ENCODE measurements at regions not wholly inside any gene's neighbourhood (a gene's known extent, or its start where the extent isn't known, plus 50 kb on each side); places are given as distances from the start of the nearest gene placed in this dataset.

DNA sequence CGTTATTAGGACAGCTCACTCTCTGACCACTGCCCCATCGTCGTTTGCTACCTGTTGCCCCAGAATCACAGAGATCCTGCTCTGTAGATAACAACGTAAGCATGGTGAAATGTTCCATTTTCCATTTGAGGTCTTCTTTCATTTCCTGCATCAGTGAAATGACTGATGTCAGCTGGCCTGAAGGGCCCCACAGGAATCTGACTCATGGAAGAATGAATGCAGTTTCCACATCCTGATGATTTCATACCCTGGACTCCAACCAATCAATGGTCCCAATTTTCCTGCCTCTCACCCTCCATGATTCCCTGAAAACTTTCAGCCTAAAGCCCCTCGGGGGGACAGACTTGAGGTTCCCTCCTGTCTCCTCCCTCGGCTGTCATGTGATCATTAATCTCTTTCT, 394.4 kb upstream of the CDH4 start:
- DNase-seq, result no peak
- Mint-ChIP-seq H3K36me3 (ENCODE audit: low read depth) (no peaks in the 10 kb centered on the region), H3K27ac (no peak overlapping the region), H3K27me3 (no peaks in the 10 kb centered on the region), H3K9me3 (peaks cover 5% of the 10 kb centered on the region), H3K4me1 (no peaks in the 10 kb centered on the region), H3K4me3 (no peak overlapping the region)
- CTCF ChIA-PET, result no interaction called here
- POLR2A ChIA-PET, result interaction anchor here (0.7 kb wide), 1 partner anchor 105 kb away, joined by 3 read pairs; no protein-coding TSS in a partner anchor

DNA sequence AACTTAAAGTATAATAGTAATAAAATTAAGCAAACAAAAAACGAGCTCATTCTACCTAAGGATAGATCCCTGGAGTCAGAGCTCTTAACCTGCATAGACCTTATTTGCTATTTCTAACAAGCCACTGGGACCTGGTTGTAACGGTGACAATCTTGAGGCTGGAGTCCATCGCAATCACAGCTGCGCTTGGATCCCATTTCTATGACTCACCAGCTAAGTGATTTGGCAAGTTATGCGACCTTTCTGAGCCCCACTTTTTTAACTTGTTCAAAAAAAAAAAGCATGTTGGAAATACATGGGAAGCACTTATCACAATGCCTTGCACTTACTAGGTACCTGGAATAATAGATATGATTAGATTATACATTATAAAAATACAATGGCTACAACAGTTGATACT, 389.5 kb upstream of the CDH4 start:
- H3K36me3 Mint-ChIP-seq (ENCODE audit: low read depth), result no peaks in the 10 kb centered on the region
- no peak for DNase-seq
- no peak overlapping the region for H3K27ac Mint-ChIP-seq

DNA sequence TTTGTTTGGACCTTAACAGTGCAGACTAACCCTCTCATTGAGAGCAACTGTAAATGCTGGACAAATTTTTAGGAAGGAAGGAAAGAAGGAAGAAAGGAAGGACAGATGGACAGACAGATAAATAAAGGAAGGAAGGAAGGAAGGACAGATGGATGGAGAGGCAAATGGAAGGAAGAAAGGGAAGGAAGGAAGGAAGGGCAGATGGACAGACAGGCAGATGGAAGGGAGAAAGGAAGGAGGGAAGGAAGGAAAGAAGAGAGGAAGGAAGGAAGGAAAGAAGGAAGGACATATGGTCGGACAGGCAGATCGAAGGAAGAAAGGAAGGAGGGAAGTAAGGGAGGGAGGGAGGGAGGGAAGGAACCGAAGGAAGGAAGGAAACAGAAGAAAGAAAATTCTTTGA, 388.5 kb upstream of the CDH4 start:
- Mint-ChIP-seq H3K4me3 (no peak overlapping the region), H3K9me3 (no peaks in the 10 kb centered on the region), H3K4me1 (no peaks in the 10 kb centered on the region), H3K27me3 (no peaks in the 10 kb centered on the region), H3K36me3 (ENCODE audit: low read depth) (no peaks in the 10 kb centered on the region), H3K27ac (no peak overlapping the region)
- CTCF ChIA-PET, result no interaction called here
- POLR2A ChIA-PET, result no interaction called here
- no peak for DNase-seq

More for the DNA sequence above, 389.5 kb upstream of the CDH4 start:
- Mint-ChIP-seq H3K9me3 (no peaks in the 10 kb centered on the region), H3K4me1 (no peaks in the 10 kb centered on the region), H3K4me3 (no peak overlapping the region), H3K27me3 (no peaks in the 10 kb centered on the region)
- ChIA-PET CTCF (no interaction called here), POLR2A (no interaction called here)

DNA sequence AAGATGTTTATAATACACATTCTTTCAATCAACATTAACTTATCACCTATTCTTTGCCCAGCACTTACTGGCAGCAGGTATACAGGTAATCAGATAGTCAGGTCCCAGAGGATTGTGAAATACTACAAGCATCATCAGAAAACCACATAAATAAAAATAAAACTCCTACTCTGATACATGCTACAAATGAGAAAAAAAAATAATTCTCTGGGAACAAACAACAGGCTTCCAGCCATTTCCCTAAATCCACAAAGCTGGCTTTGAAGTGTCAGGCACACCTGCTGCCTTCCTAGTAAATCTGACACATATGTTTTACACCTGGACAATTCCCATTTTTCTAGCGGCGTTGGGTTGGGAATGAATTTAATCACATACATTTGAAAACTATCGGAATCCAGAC, 384.5 kb upstream of the CDH4 start:
- ChIA-PET CTCF (no interaction called here), POLR2A (no interaction called here)
- Mint-ChIP-seq H3K27ac (no peak overlapping the region), H3K4me3 (no peak overlapping the region), H3K9me3 (no peaks in the 10 kb centered on the region), H3K4me1 (no peaks in the 10 kb centered on the region), H3K36me3 (ENCODE audit: low read depth) (no peaks in the 10 kb centered on the region), H3K27me3 (no peaks in the 10 kb centered on the region)
- DNase-seq, result no peak

DNA sequence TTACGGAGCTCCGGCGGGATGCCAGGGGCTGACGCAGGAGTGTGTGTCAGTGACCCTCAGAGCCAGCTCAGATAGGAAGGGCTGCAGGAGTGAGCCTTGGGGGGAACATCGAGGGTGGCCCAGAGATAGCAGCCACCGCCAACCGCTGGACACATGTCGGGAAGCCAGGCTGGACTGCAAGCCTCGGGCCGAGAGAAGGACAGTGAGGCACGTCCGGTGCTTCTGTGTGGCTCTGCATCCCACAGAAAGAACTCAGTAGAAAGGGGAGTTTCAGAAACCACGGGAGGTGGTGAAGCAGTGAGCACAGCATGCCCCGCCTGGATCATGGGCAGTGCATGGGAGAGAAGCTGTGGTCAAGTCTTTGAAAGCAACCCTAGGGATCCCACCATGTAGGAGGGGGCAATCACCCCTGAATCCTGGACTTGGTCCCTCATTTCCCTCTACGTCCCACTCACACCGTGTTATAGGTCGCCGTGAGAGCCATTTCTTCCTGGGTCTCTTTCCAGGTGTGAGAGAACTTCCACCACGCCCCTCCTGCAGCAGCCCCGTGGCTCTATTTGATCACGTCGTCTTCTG, 383.7 kb upstream of the CDH4 start:
- ChIA-PET POLR2A (no interaction called here), CTCF (no interaction called here)
- no peak overlapping the region for H3K27ac Mint-ChIP-seq
- H3K9me3 Mint-ChIP-seq, result no peaks in the 10 kb centered on the region
- H3K4me1 Mint-ChIP-seq, result no peaks in the 10 kb centered on the region
- no peak overlapping the region for H3K4me3 Mint-ChIP-seq
- no peaks in the 10 kb centered on the region for H3K36me3 Mint-ChIP-seq (ENCODE audit: low read depth)
- H3K27me3 Mint-ChIP-seq, result no peaks in the 10 kb centered on the region
- no peak for DNase-seq

DNA sequence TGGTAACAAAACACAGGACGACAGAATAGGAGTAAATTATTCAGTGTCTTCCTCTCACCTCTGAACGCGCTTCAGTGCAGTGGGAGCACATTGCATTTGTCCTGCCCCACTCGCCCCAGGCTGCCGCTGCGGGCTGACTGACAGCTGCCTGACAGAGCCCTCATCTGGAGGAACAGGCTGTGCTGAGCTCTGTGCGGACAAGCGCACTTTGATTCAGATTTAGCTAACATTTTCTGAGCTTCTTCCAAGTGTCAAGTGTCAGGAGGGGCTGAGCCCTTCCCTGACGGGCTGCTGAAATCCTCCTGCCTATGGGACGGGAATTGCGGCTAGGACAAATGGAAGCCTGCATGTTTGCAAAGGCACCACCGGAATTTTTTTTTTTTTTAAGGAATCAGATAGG, 383.0 kb upstream of the CDH4 start:
- H3K4me3 Mint-ChIP-seq, result no peak overlapping the region
- POLR2A ChIA-PET, result no interaction called here

DNA sequence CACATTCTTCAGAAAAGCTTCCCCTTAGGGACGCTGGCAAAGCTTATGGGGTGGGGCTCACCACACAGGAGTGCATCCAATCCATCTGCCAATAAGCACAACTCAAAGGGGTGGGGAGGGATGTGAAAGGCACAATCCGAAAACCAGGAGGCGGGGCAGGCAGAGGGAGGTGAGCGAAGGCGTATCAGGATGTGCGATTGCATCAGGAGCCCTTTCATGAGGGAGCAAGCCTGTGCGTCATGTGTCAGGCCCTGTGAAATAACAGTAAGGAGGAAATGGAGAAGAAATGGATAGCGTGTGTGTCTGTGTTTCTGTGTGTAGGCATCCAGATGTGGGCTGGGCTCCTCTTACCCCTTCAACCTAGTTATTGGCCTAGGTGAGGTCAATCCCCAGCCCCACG, 382.4 kb upstream of the CDH4 start:
- Mint-ChIP-seq H3K9me3 (no peaks in the 10 kb centered on the region), H3K4me3 (no peak overlapping the region), H3K27me3 (no peaks in the 10 kb centered on the region), H3K36me3 (ENCODE audit: low read depth) (no peaks in the 10 kb centered on the region), H3K4me1 (no peaks in the 10 kb centered on the region), H3K27ac (no peak overlapping the region)
- POLR2A ChIA-PET, result no interaction called here
- CTCF ChIA-PET, result no interaction called here
- no peak for DNase-seq

More for the DNA sequence above, 383.0 kb upstream of the CDH4 start:
- Mint-ChIP-seq H3K27me3 (no peaks in the 10 kb centered on the region), H3K27ac (no peak overlapping the region), H3K36me3 (ENCODE audit: low read depth) (no peaks in the 10 kb centered on the region), H3K9me3 (no peaks in the 10 kb centered on the region), H3K4me1 (no peaks in the 10 kb centered on the region)
- CTCF ChIA-PET, result no interaction called here
- no peak for DNase-seq

DNA sequence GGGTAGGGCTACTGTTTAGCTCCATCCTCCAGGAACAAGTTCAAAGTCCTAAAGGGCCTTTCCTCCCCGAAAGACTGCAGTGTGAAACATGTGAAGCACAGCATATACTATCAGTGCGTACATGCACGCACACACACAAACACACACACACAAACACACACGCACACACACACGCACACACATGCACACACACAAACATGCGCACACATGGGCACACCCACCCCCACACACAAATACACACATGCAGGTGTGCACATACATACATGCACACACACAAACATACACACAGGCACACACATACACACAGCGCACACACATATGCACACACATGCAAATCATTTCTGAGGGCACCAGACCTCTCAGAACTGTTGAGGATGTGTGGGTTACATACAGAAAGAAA, 382.0 kb upstream of the CDH4 start:
- Mint-ChIP-seq H3K27me3 (no peaks in the 10 kb centered on the region), H3K9me3 (no peaks in the 10 kb centered on the region), H3K4me3 (no peak overlapping the region), H3K36me3 (ENCODE audit: low read depth) (no peaks in the 10 kb centered on the region), H3K4me1 (no peaks in the 10 kb centered on the region), H3K27ac (no peak overlapping the region)
- DNase-seq, result no peak
- ChIA-PET CTCF (no interaction called here), POLR2A (no interaction called here)

DNA sequence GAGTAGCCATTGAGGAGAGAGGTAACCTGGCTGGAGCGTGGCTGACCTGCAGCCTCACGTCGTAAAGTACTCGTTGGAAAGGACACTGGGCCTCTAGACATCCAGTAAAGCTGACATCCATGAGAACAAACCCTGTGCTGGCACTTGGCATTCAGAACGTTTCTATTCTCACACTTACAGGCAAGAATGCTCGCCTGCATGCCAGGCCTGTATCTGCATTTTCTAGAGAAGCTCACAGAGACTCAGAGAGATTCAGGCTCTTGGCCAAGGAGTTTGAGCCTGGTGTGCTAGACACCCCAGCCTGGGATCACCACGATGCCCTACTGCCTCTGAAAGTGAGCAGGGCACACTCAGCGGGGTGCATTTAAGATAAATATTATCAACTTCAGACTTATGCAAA, 379.8 kb upstream of the CDH4 start:
- ChIA-PET CTCF (no interaction called here), POLR2A (no interaction called here)
- Mint-ChIP-seq H3K4me3 (no peak overlapping the region), H3K36me3 (ENCODE audit: low read depth) (no peaks in the 10 kb centered on the region), H3K4me1 (no peaks in the 10 kb centered on the region), H3K27me3 (no peaks in the 10 kb centered on the region), H3K9me3 (no peaks in the 10 kb centered on the region), H3K27ac (no peak overlapping the region)
- no peak for DNase-seq

DNA sequence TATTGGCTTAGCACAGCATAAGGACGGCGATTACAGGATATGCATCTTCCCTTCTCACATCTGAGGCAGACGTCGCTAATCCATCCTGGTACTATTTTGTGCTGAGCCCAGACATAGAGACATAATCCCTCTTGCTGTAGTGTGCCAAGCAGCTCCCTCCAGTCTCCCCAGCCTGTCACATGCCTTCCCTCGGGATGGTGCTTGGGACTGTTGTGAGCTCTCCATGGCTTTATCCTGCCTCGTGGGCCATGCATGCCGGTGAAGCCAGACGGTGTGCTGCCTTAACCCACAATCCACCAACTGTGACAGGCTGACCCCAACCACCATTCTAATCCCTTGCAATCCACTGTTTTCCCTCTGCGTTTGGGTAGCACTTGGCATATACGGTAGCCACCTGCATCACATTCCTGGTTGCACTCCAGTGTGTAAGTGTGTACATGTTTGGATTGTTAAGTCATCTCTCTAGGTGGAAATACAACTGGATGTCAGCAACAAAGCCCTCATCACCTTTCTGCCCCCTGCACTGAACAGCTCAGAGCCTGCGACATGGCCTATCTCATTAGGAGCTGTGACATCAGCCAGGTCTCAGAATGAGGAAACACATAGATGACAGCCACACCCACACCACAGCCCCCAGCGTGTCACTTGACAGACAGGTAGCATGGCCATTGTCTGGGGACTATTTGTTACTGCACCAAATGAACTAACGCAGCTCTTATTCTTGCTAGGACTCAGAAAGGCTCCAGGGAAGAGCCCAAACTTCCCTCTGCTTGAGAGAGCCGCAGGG, 374.8 kb upstream of the CDH4 start:
- Mint-ChIP-seq H3K4me3 (no peak overlapping the region), H3K4me1 (no peaks in the 10 kb centered on the region), H3K27me3 (no peaks in the 10 kb centered on the region), H3K36me3 (ENCODE audit: low read depth) (no peaks in the 10 kb centered on the region), H3K9me3 (no peaks in the 10 kb centered on the region), H3K27ac (no peak overlapping the region)
- DNase-seq, result no peak
- ChIA-PET CTCF (interaction anchor here (0.6 kb wide), 1 partner anchor 223 kb away, joined by 3 read pairs; no protein-coding TSS in a partner anchor), POLR2A (no interaction called here)

DNA sequence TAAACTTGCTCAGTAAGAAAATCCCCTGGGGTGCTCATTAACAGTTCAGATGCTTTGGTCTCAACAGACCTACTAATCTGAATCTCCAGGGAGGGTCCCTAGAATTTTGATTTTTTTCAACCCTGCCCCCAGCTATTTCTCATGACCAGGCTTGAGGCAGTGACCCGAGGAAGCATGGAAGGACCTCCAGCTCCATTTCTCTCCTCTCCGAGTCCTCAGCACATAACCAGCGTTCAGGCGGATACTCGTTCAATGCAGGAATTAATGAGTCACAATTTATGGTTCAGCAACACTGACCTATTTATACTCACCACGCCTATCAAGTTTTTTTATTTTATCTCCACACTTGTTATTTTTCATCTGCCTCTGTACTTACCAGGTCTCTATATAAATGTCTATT, 369.2 kb upstream of the CDH4 start:
- POLR2A ChIA-PET, result no interaction called here
- H3K36me3 Mint-ChIP-seq (ENCODE audit: low read depth), result no peaks in the 10 kb centered on the region
- H3K27ac Mint-ChIP-seq, result no peak overlapping the region
- no peaks in the 10 kb centered on the region for H3K27me3 Mint-ChIP-seq
- no peak overlapping the region for H3K4me3 Mint-ChIP-seq
- no peaks in the 10 kb centered on the region for H3K4me1 Mint-ChIP-seq
- DNase-seq, result no peak
- no peaks in the 10 kb centered on the region for H3K9me3 Mint-ChIP-seq
- CTCF ChIA-PET, result no interaction called here

DNA sequence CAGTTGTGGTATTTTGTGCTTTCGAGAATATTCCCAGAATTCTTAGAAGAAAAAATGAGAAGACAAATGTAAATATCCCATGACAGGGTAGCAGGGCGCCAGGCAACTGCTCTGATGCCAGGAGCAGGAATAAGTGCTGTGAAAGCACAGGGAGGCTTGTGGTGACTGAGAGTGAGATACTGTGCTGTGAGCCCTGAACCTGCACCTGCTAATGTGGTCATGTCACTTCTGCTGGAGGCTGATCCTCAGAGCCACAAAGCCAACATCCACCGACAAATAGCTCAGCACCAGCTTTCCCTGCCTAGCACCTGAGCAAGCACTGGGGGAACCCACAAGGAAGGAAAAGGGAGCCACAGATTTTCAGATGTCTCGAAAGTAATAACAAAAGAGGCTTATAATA, 368.6 kb upstream of the CDH4 start:
- DNase-seq, result no peak
- no peaks in the 10 kb centered on the region for H3K36me3 Mint-ChIP-seq (ENCODE audit: low read depth)
- CTCF ChIA-PET, result no interaction called here
- H3K4me1 Mint-ChIP-seq, result no peaks in the 10 kb centered on the region
- no peaks in the 10 kb centered on the region for H3K9me3 Mint-ChIP-seq
- H3K4me3 Mint-ChIP-seq, result no peak overlapping the region
- no peaks in the 10 kb centered on the region for H3K27me3 Mint-ChIP-seq
- H3K27ac Mint-ChIP-seq, result no peak overlapping the region
- POLR2A ChIA-PET, result no interaction called here

DNA sequence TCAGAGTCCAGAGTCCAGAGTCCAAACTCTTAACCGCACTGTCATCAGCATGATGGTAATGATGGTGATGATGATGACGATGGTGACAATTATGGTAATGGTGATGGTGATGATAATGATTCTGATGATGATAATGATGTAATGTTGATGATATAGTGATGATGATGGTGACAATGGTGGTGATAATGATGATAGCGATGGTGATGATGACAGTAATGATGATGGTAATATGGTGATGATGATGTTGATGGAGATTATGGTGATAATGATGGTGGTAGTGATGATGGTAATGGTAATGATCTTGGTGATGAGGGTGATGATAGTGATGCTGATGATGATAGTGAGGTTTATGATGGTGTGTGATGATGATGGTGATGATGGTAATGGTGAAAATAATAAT, 367.8 kb upstream of the CDH4 start:
- no peak overlapping the region for H3K27ac Mint-ChIP-seq
- H3K9me3 Mint-ChIP-seq, result no peaks in the 10 kb centered on the region
- H3K27me3 Mint-ChIP-seq, result no peaks in the 10 kb centered on the region
- CTCF ChIA-PET, result no interaction called here
- H3K36me3 Mint-ChIP-seq (ENCODE audit: low read depth), result no peaks in the 10 kb centered on the region
- H3K4me3 Mint-ChIP-seq, result no peak overlapping the region
- POLR2A ChIA-PET, result no interaction called here
- no peaks in the 10 kb centered on the region for H3K4me1 Mint-ChIP-seq
- DNase-seq, result no peak

DNA sequence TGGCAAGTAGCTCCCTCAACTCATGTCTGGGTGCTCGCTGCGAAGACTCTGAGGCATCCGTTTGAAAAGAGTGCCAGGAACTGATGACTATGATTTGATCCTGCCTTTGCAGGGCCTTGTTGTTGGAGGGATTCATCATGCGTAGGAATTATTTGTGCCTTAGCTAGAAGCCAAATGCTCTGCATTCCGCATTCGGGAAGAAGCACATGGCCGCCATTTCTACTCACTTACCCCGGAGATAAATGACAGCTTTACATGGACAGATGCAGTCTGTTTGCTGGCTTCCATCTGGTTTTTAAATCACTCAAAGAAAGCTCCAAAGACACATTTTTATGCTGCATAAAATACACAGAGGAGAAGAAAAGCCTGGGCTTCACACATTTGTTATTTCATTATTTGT, 363.3 kb upstream of the CDH4 start:
- H3K27me3 Mint-ChIP-seq, result no peaks in the 10 kb centered on the region
- ChIA-PET CTCF (no interaction called here), POLR2A (no interaction called here)
- H3K27ac Mint-ChIP-seq, result no peak overlapping the region
- no peaks in the 10 kb centered on the region for H3K4me1 Mint-ChIP-seq
- H3K9me3 Mint-ChIP-seq, result no peaks in the 10 kb centered on the region
- no peak for DNase-seq
- no peaks in the 10 kb centered on the region for H3K36me3 Mint-ChIP-seq (ENCODE audit: low read depth)
- H3K4me3 Mint-ChIP-seq, result no peak overlapping the region

All from activated CD4-positive, alpha-beta T cell treated with anti-CD3 and anti-CD28 coated beads, Interleukin-2, amount 10 ng/mL, durations not matched to agents 7 days and 5 days (primary cell).